ENCODE measurements at regions not wholly inside any gene's neighbourhood (a gene's known extent, or its start where the extent isn't known, plus 50 kb on each side); places are given as distances from the start of the nearest gene placed in this dataset.

DNA sequence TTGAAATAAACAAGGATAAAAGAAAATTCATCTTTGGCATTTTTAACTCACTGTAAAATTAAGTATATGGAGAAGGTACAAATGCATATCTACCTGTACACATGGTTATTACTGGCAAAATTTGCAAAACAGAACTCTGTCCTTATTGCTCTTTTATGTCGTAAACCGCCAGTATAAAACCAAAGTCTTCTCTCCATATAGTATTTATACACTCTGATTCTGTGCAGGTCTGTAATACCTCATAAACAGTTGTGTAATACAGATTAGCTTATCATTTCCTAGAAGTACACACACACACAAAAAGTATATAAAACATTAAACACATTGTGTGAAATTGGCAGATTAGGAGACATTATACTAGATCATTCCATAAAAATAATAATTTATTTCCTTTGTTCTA, 406.6 kb upstream of the ANO3 start:
- TF ChIP-seq, protein P1, sequence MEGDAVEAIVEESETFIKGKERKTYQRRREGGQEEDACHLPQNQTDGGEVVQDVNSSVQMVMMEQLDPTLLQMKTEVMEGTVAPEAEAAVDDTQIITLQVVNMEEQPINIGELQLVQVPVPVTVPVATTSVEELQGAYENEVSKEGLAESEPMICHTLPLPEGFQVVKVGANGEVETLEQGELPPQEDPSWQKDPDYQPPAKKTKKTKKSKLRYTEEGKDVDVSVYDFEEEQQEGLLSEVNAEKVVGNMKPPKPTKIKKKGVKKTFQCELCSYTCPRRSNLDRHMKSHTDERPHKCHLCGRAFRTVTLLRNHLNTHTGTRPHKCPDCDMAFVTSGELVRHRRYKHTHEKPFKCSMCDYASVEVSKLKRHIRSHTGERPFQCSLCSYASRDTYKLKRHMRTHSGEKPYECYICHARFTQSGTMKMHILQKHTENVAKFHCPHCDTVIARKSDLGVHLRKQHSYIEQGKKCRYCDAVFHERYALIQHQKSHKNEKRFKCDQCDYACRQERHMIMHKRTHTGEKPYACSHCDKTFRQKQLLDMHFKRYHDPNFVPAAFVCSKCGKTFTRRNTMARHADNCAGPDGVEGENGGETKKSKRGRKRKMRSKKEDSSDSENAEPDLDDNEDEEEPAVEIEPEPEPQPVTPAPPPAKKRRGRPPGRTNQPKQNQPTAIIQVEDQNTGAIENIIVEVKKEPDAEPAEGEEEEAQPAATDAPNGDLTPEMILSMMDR (IDR thresholded peaks at IDR 0.05; ENCODE audit: insufficient read depth, low read length): no peak
- TF ChIP-seq POLR2AphosphoS5 (IDR thresholded peaks at IDR 0.05; ENCODE audit: low read depth) (no peak), GABPA (IDR thresholded peaks at IDR 0.05; ENCODE audit: low read depth) (no peak)
